Upper lobe of left lung (tissue), 4 donors: ENCODE measurements at regions not wholly inside any gene's neighbourhood (a gene's known extent, or its start where the extent isn't known, plus 50 kb on each side); places are given as distances from the start of the nearest gene placed in this dataset.

Experiments used
- POLR2AphosphoS5 ChIP-seq, 2 donors: sonication (generic); formaldehyde crosslinking; IDR thresholded peaks; one replicate each; pipeline ENCODE4 v1.5.1; 2017; ENCODE audit warnings: antibody characterized with exemption in 2 of 2
- TF ChIP-seq, protein P1 (sequence below), 6 experiments: fragments of 450-650 bp in 4 of 6; fragments of 200-600 bp in 2 of 6; sonication (generic) in 2 of 6; IDR thresholded peaks; one replicate each; pipeline ENCODE4 v1.5.1; 2016 to 2019; ENCODE audit warnings: antibody characterized with exemption in 6 of 6

DNA sequence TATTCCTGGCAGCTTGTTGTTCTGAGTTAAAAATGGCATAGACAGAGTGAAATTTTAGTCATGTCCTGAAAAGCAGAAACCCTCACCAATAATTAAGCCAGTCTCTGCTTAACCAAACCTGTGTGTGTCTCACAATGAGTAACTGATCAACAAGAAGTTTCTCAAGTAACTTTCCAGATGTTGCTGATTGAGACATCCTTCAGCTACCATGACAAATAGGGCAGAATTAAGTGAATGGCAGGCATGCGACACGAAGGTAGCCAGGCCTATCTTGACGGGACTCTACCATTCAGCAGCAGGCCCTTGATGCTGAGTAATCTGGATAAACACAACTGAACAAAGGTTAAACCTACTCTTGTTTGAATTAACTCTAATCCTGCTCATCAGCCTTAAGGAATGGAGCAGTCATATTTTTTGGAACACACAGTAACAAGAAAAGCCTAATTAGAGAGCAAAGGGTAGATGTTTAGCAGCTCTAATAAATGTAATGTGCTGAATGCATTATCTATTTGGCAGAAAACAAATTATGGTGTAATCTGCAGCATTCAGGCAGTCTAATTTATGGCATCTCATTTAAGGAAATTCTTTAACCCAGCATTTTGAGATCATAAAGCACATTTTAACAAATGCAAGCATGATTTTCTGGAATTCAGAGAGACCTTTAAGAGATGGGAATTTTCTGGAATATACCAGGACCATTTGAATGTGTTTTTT, 159.5 kb upstream of the EPHA4 start:
- TF ChIP-seq POLR2AphosphoS5 (IDR thresholded peaks at IDR 0.05), result no peak
- TF ChIP-seq, protein P1, sequence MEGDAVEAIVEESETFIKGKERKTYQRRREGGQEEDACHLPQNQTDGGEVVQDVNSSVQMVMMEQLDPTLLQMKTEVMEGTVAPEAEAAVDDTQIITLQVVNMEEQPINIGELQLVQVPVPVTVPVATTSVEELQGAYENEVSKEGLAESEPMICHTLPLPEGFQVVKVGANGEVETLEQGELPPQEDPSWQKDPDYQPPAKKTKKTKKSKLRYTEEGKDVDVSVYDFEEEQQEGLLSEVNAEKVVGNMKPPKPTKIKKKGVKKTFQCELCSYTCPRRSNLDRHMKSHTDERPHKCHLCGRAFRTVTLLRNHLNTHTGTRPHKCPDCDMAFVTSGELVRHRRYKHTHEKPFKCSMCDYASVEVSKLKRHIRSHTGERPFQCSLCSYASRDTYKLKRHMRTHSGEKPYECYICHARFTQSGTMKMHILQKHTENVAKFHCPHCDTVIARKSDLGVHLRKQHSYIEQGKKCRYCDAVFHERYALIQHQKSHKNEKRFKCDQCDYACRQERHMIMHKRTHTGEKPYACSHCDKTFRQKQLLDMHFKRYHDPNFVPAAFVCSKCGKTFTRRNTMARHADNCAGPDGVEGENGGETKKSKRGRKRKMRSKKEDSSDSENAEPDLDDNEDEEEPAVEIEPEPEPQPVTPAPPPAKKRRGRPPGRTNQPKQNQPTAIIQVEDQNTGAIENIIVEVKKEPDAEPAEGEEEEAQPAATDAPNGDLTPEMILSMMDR (IDR thresholded peaks at IDR 0.05), result no peak
